HG03095 (cell line): ENCODE measurements at regions not wholly inside any gene's neighbourhood (a gene's known extent, or its start where the extent isn't known, plus 50 kb on each side); places are given as distances from the start of the nearest gene placed in this dataset.
"Not testable (repeated sequence)": the region's sequence is repeated elsewhere in the genome, so short reads cannot be mapped to it uniquely, and the experiment has no call there.

Experiments used
- ATAC-seq: cut with Tn5 transposase; IDR thresholded peaks from one replicate; pipeline ENCODE4 v1.9.1; 2021; ENCODE audit warnings: moderate library complexity; ENCODE audit not compliant: unreplicated experiment

DNA sequence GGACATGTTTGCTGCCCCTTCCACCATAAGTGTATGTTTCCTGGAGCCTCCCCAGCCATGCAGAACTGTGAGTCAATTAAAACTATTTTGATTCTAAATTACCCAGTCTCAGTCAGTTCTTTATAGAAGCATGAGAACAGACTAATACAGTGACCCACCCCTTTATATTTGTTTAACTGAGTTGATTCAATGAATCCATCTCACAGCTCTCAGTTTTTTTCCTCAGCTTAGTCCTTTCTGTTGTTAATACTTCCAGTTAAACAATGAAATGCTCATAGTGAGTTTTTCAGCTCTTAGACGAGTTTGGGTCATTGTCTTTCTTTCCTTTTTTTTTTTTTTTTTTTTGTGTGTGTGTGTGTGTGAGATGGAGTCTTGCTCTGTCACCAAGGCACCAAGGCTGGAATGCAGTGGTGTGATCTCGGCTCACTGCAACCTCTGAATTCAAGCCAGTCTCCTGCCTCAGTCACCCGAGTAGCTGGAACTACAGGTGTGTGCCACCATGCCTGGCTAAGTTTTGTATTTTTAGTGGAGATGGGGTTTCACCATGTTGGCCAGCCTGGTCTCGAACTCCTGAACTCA lies 627.4 kb downstream of the SPATA31A7 start:
- not testable (repeated sequence) for ATAC-seq

DNA sequence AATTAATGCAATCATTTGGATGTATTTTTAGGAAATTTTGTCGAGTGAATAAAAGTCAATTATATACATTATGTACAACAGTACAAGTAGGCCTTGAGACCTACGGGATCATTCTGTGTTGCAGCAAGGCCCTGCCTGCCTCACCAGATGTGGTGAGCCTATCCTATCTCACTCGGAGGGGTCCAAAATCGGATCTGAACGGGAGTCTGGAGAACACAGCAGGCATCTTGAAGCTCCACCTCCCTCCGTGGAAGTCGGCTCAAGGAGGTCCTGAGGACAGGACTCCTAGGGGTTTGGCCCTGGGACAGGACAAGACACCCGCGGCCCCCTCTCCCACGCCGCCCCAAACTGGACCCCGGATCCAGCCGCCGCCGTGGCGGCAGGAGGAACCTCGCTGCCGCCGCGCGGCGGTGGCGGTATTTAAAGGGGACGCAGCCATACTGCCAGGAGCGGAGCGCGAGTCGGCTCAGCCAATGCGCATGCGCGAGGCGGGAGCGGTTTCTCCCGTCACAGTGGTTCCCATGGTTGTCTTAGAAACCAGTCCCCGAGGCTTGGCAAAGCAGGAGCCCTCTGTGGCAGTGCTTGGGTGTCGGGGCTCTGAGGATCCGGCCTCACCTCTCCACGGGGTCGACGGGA lies 663.9 kb downstream of the SPATA31A7 start:
- peak; percentile 81 for ATAC-seq

GRCh38 chr9:61854260-61854640 lies 664.4 kb downstream of the SPATA31A7 start:
- ATAC-seq, result not testable (repeated sequence)

DNA sequence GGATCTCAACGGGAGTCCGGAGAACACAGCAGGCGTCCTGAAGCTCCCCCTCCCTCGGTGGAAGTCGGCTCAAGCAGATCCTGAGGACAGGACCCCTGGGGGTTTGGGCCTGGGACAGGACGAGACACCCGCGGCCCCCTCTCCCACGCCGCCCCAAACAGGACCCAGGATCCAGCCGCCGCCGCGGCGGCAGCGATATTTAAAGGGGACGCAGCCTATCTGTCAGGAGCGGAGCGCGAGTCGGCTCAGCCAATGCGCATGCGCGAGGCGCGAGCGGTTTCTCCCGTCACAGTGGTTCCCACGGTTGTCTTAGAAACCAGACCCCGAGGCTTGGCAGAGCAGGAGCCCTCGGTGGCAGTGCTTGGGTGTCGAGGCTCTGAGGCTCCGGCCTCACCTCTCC lies 666.4 kb downstream of the SPATA31A7 start:
- peak; percentile 78 for ATAC-seq

DNA sequence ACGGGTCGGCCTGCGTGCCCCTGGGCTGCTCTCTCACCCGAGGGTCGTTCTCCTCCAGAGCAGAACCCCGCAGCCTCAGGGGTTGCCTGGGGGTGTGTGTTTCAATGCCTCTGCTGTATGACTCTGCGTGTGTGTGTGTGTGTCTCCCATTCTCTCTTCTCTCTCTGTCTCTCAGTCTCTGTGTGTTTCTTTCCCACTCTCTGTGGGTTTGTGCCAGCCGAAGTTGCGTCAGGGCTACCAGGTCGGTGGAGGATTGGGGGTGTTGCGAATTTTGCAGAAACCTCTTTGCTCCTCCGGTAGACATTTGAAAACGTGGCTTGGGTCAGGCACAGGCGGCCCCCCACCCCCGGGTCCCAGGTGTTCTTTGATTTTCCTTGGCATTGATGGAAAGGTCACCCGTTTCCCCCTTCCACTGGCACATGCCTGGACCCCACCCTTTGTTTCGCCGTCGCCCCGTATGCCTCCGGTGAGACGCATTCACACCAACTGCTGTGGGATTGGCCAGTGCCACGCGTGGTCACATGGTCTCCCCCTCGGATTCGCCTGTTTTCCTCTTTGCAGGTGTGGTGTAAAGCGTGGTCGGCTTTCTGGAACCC lies 667.1 kb downstream of the SPATA31A7 start:
- not testable (repeated sequence) for ATAC-seq

DNA sequence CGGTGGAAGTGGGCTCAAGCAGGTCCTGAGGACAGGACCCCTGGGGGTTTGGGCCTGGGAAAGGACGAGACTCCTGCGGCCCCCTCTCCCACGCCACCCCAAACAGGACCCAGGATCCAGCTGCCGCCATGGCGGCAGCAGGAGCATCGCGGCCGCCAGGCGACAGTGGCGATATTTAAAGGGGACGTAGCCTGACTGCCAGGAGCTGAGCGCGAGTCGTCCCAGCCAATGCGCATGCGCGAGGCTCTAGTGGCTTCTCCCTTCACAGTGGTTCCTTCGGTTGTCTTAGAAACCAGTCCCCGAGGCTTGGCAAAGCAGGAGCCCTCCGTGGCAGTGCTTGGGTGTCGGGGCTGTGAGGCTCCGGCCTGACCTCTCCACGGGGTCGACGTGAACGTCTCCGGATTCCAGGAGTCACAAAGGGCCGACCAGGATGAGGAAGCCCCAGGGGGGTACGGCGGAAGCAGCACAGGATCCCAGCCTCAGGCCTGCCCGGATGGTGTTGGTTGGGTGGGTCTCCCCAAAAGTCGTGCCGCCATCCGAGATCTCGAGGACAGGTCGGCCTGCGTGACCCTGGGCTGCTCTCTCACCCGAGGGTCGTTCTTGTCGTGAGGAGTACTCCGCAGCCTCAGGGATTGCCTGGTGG lies 668.0 kb downstream of the SPATA31A7 start:
- ATAC-seq, result peak; percentile 73

GRCh38 chr9:61862431-61862971 lies 672.7 kb downstream of the SPATA31A7 start:
- ATAC-seq, result not testable (repeated sequence)

DNA sequence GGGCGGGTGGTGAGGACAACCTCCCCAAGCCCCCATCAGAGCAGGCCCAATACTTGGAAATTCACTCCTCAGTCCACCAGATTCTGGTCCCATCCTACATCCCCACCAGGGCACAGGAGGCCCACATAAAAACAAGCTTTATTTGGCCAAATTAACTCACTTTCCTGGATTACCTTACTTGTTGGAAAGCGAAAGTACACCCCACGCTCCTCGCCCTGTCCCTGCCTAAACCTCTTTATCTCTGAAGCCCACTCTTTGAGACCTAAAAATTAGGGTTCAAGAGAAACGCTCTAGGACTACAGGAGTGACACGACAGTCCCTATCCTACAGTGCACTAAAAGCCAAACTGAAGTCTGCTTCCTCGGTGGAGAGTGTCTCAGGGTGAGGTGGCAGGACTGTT lies 674.6 kb downstream of the SPATA31A7 start:
- not testable (repeated sequence) for ATAC-seq

- not testable (repeated sequence) for ATAC-seq
Observed at GRCh38 chr9:61868965-61869364, 679.1 kb downstream of the SPATA31A7 start.

- ATAC-seq, result not testable (repeated sequence)
Observed at GRCh38 chr9:61872329-61872728, 682.5 kb downstream of the SPATA31A7 start.
